Left ventricle myocardium inferior (tissue), 1 donor: ENCODE measurements at regions not wholly inside any gene's neighbourhood (a gene's known extent, or its start where the extent isn't known, plus 50 kb on each side); places are given as distances from the start of the nearest gene placed in this dataset.

Source experiments
- DNase-seq: peaks from one replicate; pipeline ENCODE4 v3.0.0-alpha.2; 2020
- H3K27ac ChIP-seq: fragments of 200-600 bp; replicated peaks from 2 replicates; pipeline ENCODE4 v1.8.0; 2021
- H3K27me3 ChIP-seq: fragments of 200-600 bp; 2 replicates; pipeline ENCODE4 v1.8.0; 2021; ENCODE audit warnings: low read depth
- H3K36me3 ChIP-seq: fragments of 200-600 bp; 2 replicates; pipeline ENCODE4 v1.8.0; 2021
- H3K4me1 ChIP-seq: fragments of 200-600 bp; 2 replicates; pipeline ENCODE4 v1.8.0; 2021
- H3K4me3 ChIP-seq: fragments of 200-600 bp; 2 replicates; pipeline ENCODE4 v1.8.0; 2021; ENCODE audit warnings: mild to moderate bottlenecking, moderate library complexity
- H3K9me3 ChIP-seq: fragments of 200-600 bp; replicated peaks from 2 replicates; pipeline ENCODE4 v1.8.0; 2021
- CTCF ChIP-seq: fragments of 200-600 bp; IDR thresholded peaks from 2 replicates; pipeline ENCODE4 v1.8.0; 2021; ENCODE audit warnings: antibody characterized with exemption, mild to moderate bottlenecking, borderline replicate concordance
- intact Hi-C: fragments of 100-400 bp; cut with micrococcal nuclease; formaldehyde crosslinking; loops from one replicate; pipeline ENCODE4 v1.11.0; 2022
- donor health status: DM: no; HTN: yes; CAD: no; lungs with severe emphysema.

- H3K9me3 ChIP-seq = peaks cover 4% of the 10 kb centered on the region
- H3K36me3 ChIP-seq = no peaks in the 10 kb centered on the region
- TF ChIP-seq CTCF = no peak
- DNase-seq = no peak
- H3K4me3 ChIP-seq = no peak overlapping the region
- peaks cover 62% of the 10 kb centered on the region for H3K27me3 ChIP-seq
- no peak overlapping the region for H3K27ac ChIP-seq
- H3K4me1 ChIP-seq = no peaks in the 10 kb centered on the region
- intact Hi-C loops = no loop called here
Measured at GRCh38 chr3:13706886-13707285, 158.0 kb downstream of the FBLN2 start.

GRCh38 chr3:13706451-13706850 is 157.5 kb downstream of the FBLN2 start:
- Histone ChIP-seq H3K27ac (no peak overlapping the region), H3K36me3 (no peaks in the 10 kb centered on the region), H3K4me3 (no peak overlapping the region), H3K4me1 (no peaks in the 10 kb centered on the region), H3K9me3 (peaks cover 4% of the 10 kb centered on the region), H3K27me3 (peaks cover 63% of the 10 kb centered on the region)
- intact Hi-C loops = no loop called here
- DNase-seq = no peak
- TF ChIP-seq CTCF = no peak

GRCh38 chr3:13705702-13706280 is 156.9 kb downstream of the FBLN2 start:
- no peak for TF ChIP-seq CTCF
- peak; percentile 3 for DNase-seq
- Histone ChIP-seq H3K36me3 (no peaks in the 10 kb centered on the region), H3K27me3 (peaks cover 68% of the 10 kb centered on the region), H3K4me3 (no peak overlapping the region), H3K27ac (no peak overlapping the region), H3K9me3 (peaks cover 4% of the 10 kb centered on the region), H3K4me1 (no peaks in the 10 kb centered on the region)
- intact Hi-C loops = no loop called here

- H3K36me3 ChIP-seq = no peaks in the 10 kb centered on the region
- H3K4me3 ChIP-seq = no peak overlapping the region
- H3K27ac ChIP-seq = no peak overlapping the region
- no peaks in the 10 kb centered on the region for H3K4me1 ChIP-seq
- peaks cover 4% of the 10 kb centered on the region for H3K9me3 ChIP-seq
- peaks cover 67% of the 10 kb centered on the region for H3K27me3 ChIP-seq
- intact Hi-C loops = no loop called here
- no peak for TF ChIP-seq CTCF
- DNase-seq = peak; percentile 2
Measured at GRCh38 chr3:13705051-13705450, 156.1 kb downstream of the FBLN2 start.

GRCh38 chr3:13704174-13704573 is 155.2 kb downstream of the FBLN2 start:
- no peak for DNase-seq
- Histone ChIP-seq H3K4me3 (no peak overlapping the region), H3K9me3 (peaks cover 4% of the 10 kb centered on the region), H3K36me3 (no peaks in the 10 kb centered on the region), H3K27ac (no peak overlapping the region), H3K4me1 (no peaks in the 10 kb centered on the region), H3K27me3 (peaks cover 75% of the 10 kb centered on the region)
- TF ChIP-seq CTCF = no peak
- intact Hi-C loops = no loop called here
